Keratinocyte (primary cell): ENCODE measurements at regions not wholly inside any gene's neighbourhood (a gene's known extent, or its start where the extent isn't known, plus 50 kb on each side); places are given as distances from the start of the nearest gene placed in this dataset.

ENCODE experiments used
- DNase-seq: peaks from one replicate; pipeline ENCODE4 v3.0.0-alpha.2; 2011; ENCODE audit warnings: low read depth, missing footprints, low spot score
- FAIRE-seq: peaks from 2 replicates; lab custom pipeline; 2011; peaks lifted over from hg19 to GRCh38; lab: Jason Lieb, UNC
- H2AFZ ChIP-seq: 2 replicates; pipeline ENCODE4 v1.6.0; 2012; ENCODE audit warnings: low read length, control low read depth, inconsistent platforms; ENCODE audit not compliant: control insufficient read depth
- H3K27ac ChIP-seq: 2 replicates; pipeline ENCODE4 v1.5.1; 2011; ENCODE audit warnings: low read length; ENCODE audit not compliant: control insufficient read depth, insufficient read depth
- H3K27me3 ChIP-seq: 3 replicates; pipeline ENCODE4 v1.6.0; 2011; ENCODE audit warnings: low read length; ENCODE audit not compliant: control insufficient read depth, insufficient read depth; ENCODE audit errors: extremely low read depth
- H3K36me3 ChIP-seq, 2 experiments: 2 replicates in 1 of 2; 3 replicates in 1 of 2; pipeline ENCODE4 v1.5.1; 2011; ENCODE audit warnings: low read length in 2 of 2, mild to moderate bottlenecking in 1 of 2; ENCODE audit not compliant: control insufficient read depth in 2 of 2, insufficient read depth in 2 of 2; ENCODE audit errors: extremely low read depth in 1 of 2
- H3K4me1 ChIP-seq: 3 replicates; pipeline ENCODE4 v1.5.1; 2011; ENCODE audit warnings: low read length; ENCODE audit not compliant: control insufficient read depth, insufficient read depth; ENCODE audit errors: extremely low read depth
- H3K4me2 ChIP-seq: 3 replicates; pipeline ENCODE4 v1.6.0; 2011; ENCODE audit warnings: low read depth, low read length; ENCODE audit not compliant: control insufficient read depth, insufficient read depth; ENCODE audit errors: extremely low read depth
- H3K4me3 ChIP-seq, 3 experiments: fragments of 200-600 bp in 1 of 3; sonication (generic) in 1 of 3; 2 replicates in 2 of 3; 3 replicates in 1 of 3; pipeline ENCODE4 v1.5.1; 2011 to 2016; ENCODE audit warnings: low read length in 3 of 3, mild to moderate bottlenecking in 3 of 3, control low read depth in 2 of 3, inconsistent platforms in 1 of 3, low read depth in 1 of 3, mixed read lengths in 1 of 3, mixed run types in 1 of 3, moderate library complexity in 1 of 3; ENCODE audit not compliant: control insufficient read depth in 2 of 3, insufficient read depth in 2 of 3; ENCODE audit errors: extremely low read depth in 1 of 3
- H3K79me2 ChIP-seq: 2 replicates; pipeline ENCODE4 v1.6.0; 2012; ENCODE audit warnings: low read length; ENCODE audit not compliant: control insufficient read depth, insufficient read depth
- H3K9ac ChIP-seq: 3 replicates; pipeline ENCODE4 v1.6.0; 2011; ENCODE audit warnings: low read length; ENCODE audit not compliant: control insufficient read depth, insufficient read depth; ENCODE audit errors: extremely low read depth
- H3K9me1 ChIP-seq: 3 replicates; pipeline ENCODE4 v1.6.0; 2011; ENCODE audit warnings: low read length; ENCODE audit not compliant: control insufficient read depth, insufficient read depth; ENCODE audit errors: extremely low read depth
- H3K9me3 ChIP-seq: 2 replicates; pipeline ENCODE4 v1.5.1; 2012; ENCODE audit warnings: low read depth, low read length; ENCODE audit not compliant: control insufficient read depth
- H4K20me1 ChIP-seq: 3 replicates; pipeline ENCODE4 v1.6.0; 2011; ENCODE audit warnings: low read length; ENCODE audit not compliant: control insufficient read depth, insufficient read depth; ENCODE audit errors: extremely low read depth
- EZH2 ChIP-seq: IDR thresholded peaks from one replicate; pipeline ENCODE4 v1.6.1; 2012; ENCODE audit warnings: inconsistent platforms, mild to moderate bottlenecking, low read length, moderate library complexity
- dilution Hi-C: fragments of 300-500 bp; cut with MboI; formaldehyde crosslinking; loops from one replicate; pipeline ENCODE4 v1.7.0; 2020; ENCODE audit warnings: low sequenced_read_pairs; ENCODE audit not compliant: extremely low pct_ligation_motif_present
- TF ChIP-seq, protein P1 (sequence below), 3 experiments: IDR thresholded peaks in 1 of 3; conservative IDR thresholded peaks in 1 of 3; optimal IDR thresholded peaks in 1 of 3; 2 replicates in 2 of 3; 3 replicates in 1 of 3; pipeline versions ENCODE3 to v1.5.1; 2011; ENCODE audit warnings: low read length in 3 of 3, mild to moderate bottlenecking in 3 of 3, moderate library complexity in 2 of 3, control low read depth in 1 of 3, inconsistent platforms in 1 of 3; ENCODE audit not compliant: insufficient read depth in 2 of 3; ENCODE audit errors: extremely low read depth in 1 of 3

DNA sequence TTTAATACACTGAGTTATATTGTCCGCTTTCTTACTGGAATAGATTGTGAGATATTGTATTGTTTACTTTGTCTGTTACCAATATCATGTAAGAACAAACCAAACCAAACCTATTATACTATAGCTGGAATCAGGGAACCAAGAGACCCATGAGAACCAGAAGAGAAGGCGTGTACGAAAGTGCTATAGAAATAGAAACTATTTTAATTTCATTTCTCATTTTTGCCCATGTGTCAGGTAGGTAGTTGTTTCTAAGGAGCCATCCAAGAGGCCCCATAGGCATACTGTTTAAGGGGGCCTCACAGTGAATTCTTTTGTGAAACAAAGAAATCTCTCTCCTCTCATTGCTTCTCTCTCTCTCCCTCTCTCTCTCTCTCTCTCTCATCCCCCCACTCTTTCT, 363.6 kb downstream of the RNF144A start:
- Histone ChIP-seq H3K79me2 (no peaks in the 10 kb centered on the region), H3K27me3 (no peaks in the 10 kb centered on the region), H2AFZ (no peak overlapping the region), H3K36me3 (no peaks in the 10 kb centered on the region), H3K27ac (no peak overlapping the region), H3K9me3 (no peaks in the 10 kb centered on the region), H3K4me1 (no peaks in the 10 kb centered on the region), H3K9ac (no peak overlapping the region), H3K9me1 (no peaks in the 10 kb centered on the region), H3K4me2 (no peak overlapping the region), H3K4me3 (no peak overlapping the region), H4K20me1 (no peaks in the 10 kb centered on the region)
- dilution Hi-C loops: no loop called here
- no peak for FAIRE-seq
- no peak for DNase-seq
- TF ChIP-seq, protein P1, sequence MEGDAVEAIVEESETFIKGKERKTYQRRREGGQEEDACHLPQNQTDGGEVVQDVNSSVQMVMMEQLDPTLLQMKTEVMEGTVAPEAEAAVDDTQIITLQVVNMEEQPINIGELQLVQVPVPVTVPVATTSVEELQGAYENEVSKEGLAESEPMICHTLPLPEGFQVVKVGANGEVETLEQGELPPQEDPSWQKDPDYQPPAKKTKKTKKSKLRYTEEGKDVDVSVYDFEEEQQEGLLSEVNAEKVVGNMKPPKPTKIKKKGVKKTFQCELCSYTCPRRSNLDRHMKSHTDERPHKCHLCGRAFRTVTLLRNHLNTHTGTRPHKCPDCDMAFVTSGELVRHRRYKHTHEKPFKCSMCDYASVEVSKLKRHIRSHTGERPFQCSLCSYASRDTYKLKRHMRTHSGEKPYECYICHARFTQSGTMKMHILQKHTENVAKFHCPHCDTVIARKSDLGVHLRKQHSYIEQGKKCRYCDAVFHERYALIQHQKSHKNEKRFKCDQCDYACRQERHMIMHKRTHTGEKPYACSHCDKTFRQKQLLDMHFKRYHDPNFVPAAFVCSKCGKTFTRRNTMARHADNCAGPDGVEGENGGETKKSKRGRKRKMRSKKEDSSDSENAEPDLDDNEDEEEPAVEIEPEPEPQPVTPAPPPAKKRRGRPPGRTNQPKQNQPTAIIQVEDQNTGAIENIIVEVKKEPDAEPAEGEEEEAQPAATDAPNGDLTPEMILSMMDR (optimal IDR thresholded peaks at IDR 0.05 in 1 of 3, IDR thresholded peaks at IDR 0.05 in 1 of 3, conservative IDR thresholded peaks at IDR 0.05 in 1 of 3; ENCODE audit: extremely low read depth in 1 of 3, insufficient read depth in 2 of 3, low read length in 3 of 3): no peak
- no peak for TF ChIP-seq EZH2

DNA sequence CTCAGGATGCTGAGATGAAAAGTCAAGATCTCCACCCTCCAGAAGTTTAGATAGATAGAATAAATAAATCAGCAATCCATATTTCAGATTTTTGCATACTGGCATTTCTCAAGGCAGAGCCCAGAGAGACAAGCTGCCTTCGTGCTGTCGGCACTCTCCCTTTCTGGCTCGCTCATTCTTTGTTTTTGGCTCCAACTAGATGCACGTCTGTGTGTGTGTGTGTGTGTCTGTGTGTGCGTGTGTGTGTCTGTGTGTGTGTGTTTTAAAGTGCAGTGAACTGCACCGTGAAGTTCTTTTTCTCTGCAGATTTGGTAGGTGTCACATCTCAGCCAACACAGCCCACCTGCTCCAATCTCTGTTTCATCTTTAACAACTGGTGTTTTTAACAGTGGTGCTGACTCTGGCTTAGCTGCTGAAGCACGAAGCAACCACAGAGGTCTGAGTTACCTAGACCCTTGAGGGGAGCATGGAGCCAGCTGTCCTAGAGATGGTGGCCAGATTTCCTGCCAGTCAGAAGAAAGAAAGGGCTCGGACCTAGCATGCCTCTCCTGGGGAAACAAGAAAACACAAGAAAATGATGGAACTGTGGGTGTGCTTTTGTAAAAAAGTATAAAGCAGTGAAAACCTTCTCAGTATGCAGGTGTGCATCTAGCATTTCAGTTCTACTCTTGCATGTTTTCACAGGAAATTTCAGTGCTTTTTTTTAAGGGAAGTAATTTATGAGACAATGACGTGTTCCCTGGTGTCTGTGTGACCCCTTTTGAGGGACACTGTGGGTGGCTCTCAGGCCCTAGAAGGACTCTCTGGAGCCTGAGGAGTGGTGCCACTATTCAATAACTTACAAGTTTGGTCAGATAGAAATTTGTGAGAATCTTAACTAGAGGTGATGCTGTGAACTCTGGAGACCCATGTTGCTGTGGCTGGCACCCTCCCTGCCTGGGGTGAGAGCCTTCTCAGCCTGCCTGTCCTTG, 364.3 kb downstream of the RNF144A start:
- dilution Hi-C loops: no loop called here
- Histone ChIP-seq H4K20me1 (no peaks in the 10 kb centered on the region), H3K9me3 (no peaks in the 10 kb centered on the region), H3K79me2 (no peaks in the 10 kb centered on the region), H3K4me3 (no peak overlapping the region), H2AFZ (no peak overlapping the region), H3K27me3 (no peaks in the 10 kb centered on the region), H3K36me3 (no peaks in the 10 kb centered on the region), H3K4me1 (no peaks in the 10 kb centered on the region), H3K9me1 (no peaks in the 10 kb centered on the region), H3K9ac (no peak overlapping the region), H3K4me2 (no peak overlapping the region), H3K27ac (no peak overlapping the region)
- DNase-seq (no peak), FAIRE-seq (no peak)
- TF ChIP-seq, protein P1 (optimal IDR thresholded peaks at IDR 0.05 in 1 of 3, IDR thresholded peaks at IDR 0.05 in 1 of 3, conservative IDR thresholded peaks at IDR 0.05 in 1 of 3; ENCODE audit: extremely low read depth in 1 of 3, insufficient read depth in 2 of 3, low read length in 3 of 3): no peak
- no peak for TF ChIP-seq EZH2
